Ascending aorta (tissue), 2 donors: ENCODE measurements at regions not wholly inside any gene's neighbourhood (a gene's known extent, or its start where the extent isn't known, plus 50 kb on each side); places are given as distances from the start of the nearest gene placed in this dataset.
A peak's percentile ranks its signal among the peaks of the same experiment; 100 is the strongest.

Experiments used
- DNase-seq, 2 donors: peaks; one replicate each; pipeline ENCODE4 v3.0.0-alpha.2; 2019; ENCODE audit warnings: low spot score in 2 of 2
- H3K27ac ChIP-seq, 2 donors: fragments of 200-600 bp; sonication (generic); one replicate each; pipeline ENCODE4 v1.5.1; 2016 to 2017; ENCODE audit warnings: mild to moderate bottlenecking in 1 of 2
- H3K27me3 ChIP-seq: fragments of 200-600 bp; sonication (generic); one replicate; pipeline ENCODE4 v1.5.1; 2017
- H3K36me3 ChIP-seq, 2 donors: fragments of 200-600 bp; sonication (generic); one replicate each; pipeline ENCODE4 v1.5.1; 2016
- H3K4me1 ChIP-seq, 2 donors: fragments of 200-600 bp; sonication (generic); one replicate each; pipeline ENCODE4 v1.5.1; 2016 to 2017; ENCODE audit warnings: mild to moderate bottlenecking in 1 of 2
- H3K4me3 ChIP-seq, 2 donors: fragments of 200-600 bp; sonication (generic); one replicate each; pipeline ENCODE4 v1.5.1; 2016 to 2017; ENCODE audit warnings: mild to moderate bottlenecking in 1 of 2
- H3K9me3 ChIP-seq, 2 donors: fragments of 200-600 bp; sonication (generic); one replicate each; pipeline ENCODE4 v1.5.1; 2016
- CTCF ChIP-seq, 3 experiments: fragments of 200-600 bp in 2 of 3; fragments of 450-650 bp in 1 of 3; sonication (generic) in 2 of 3; IDR thresholded peaks; one replicate each; pipeline ENCODE4 v1.5.1; 2016 to 2019; ENCODE audit warnings: antibody characterized with exemption in 3 of 3, mild to moderate bottlenecking in 1 of 3, moderate library complexity in 1 of 3
- intact Hi-C: fragments of 100-400 bp; cut with DNase I; formaldehyde crosslinking; loops from one replicate; pipeline ENCODE4 v1.15.1; 2023

GRCh38 chr4:26094076-26094475 lies 180.1 kb downstream of the SMIM20 start:
- intact Hi-C loops = loop anchor here (5.0 to 10.0 kb wide), 3 partner anchors 62 to 143 kb away; no protein-coding TSS in a partner anchor
- no peaks in the 10 kb centered on the region for H3K27me3 ChIP-seq
- peaks cover 0 to 17% of the 10 kb centered on the region in 2 donors for H3K9me3 ChIP-seq
- H3K4me1 ChIP-seq = peaks cover 0 to 6% of the 10 kb centered on the region in 2 donors
- H3K27ac ChIP-seq = peak overlapping the region; percentile 62 to 66
- DNase-seq = no peak
- TF ChIP-seq CTCF (IDR thresholded peaks at IDR 0.05) = no peak
- no peak overlapping the region for H3K4me3 ChIP-seq
- no peaks in the 10 kb centered on the region for H3K36me3 ChIP-seq

GRCh38 chr4:26094911-26095310 lies 180.9 kb downstream of the SMIM20 start:
- Histone ChIP-seq H3K27ac (no peak overlapping the region), H3K4me3 (no peak overlapping the region), H3K36me3 (no peaks in the 10 kb centered on the region), H3K4me1 (peaks cover 0 to 6% of the 10 kb centered on the region in 2 donors), H3K27me3 (no peaks in the 10 kb centered on the region), H3K9me3 (peaks cover 0 to 17% of the 10 kb centered on the region in 2 donors)
- no peak for DNase-seq
- no peak for TF ChIP-seq CTCF (IDR thresholded peaks at IDR 0.05)
- intact Hi-C loops = loop anchor here (5.0 to 10.0 kb wide), 3 partner anchors 63 to 142 kb away; no protein-coding TSS in a partner anchor

GRCh38 chr4:26099967-26100366 lies 185.9 kb downstream of the SMIM20 start:
- H3K27ac ChIP-seq = no peak overlapping the region
- H3K9me3 ChIP-seq = peaks cover 0 to 6% of the 10 kb centered on the region in 2 donors
- H3K4me1 ChIP-seq = no peaks in the 10 kb centered on the region
- H3K4me3 ChIP-seq = no peak overlapping the region
- TF ChIP-seq CTCF (IDR thresholded peaks at IDR 0.05) = no peak
- intact Hi-C loops = loop anchor here (10.0 kb wide), 1 partner anchor 105 kb away; no protein-coding TSS in a partner anchor
- H3K36me3 ChIP-seq = no peaks in the 10 kb centered on the region
- DNase-seq = no peak
- no peaks in the 10 kb centered on the region for H3K27me3 ChIP-seq

GRCh38 chr4:26101011-26101410 lies 187.0 kb downstream of the SMIM20 start:
- Histone ChIP-seq H3K4me1 (no peaks in the 10 kb centered on the region), H3K4me3 (no peak overlapping the region), H3K27me3 (no peaks in the 10 kb centered on the region), H3K36me3 (no peaks in the 10 kb centered on the region), H3K9me3 (peaks cover 0 to 6% of the 10 kb centered on the region in 2 donors), H3K27ac (no peak overlapping the region)
- no peak for TF ChIP-seq CTCF (IDR thresholded peaks at IDR 0.05)
- intact Hi-C loops = no loop called here
- no peak for DNase-seq

GRCh38 chr4:26104056-26104685 lies 190.2 kb downstream of the SMIM20 start:
- Histone ChIP-seq H3K27me3 (no peaks in the 10 kb centered on the region), H3K27ac (no peak overlapping the region), H3K4me3 (no peak overlapping the region), H3K4me1 (no peaks in the 10 kb centered on the region), H3K9me3 (no peaks in the 10 kb centered on the region), H3K36me3 (no peaks in the 10 kb centered on the region)
- DNase-seq = no peak
- intact Hi-C loops = no loop called here
- TF ChIP-seq CTCF (IDR thresholded peaks at IDR 0.05) = no peak
